OCI-LY1 (cell line): ENCODE measurements at regions not wholly inside any gene's neighbourhood (a gene's known extent, or its start where the extent isn't known, plus 50 kb on each side); places are given as distances from the start of the nearest gene placed in this dataset.

Experiments used
- EZH2 ChIP-seq: fragments of 200-600 bp; sonication (generic), shearing (Covaris generic); IDR thresholded peaks from 2 replicates; pipeline ENCODE4 v1.8.0; 2017; ENCODE audit warnings: borderline replicate concordance, mixed run types, mild to moderate bottlenecking, antibody characterized with exemption, low read length, moderate library complexity, mixed read lengths
- TF ChIP-seq, protein P1 (sequence below): fragments of 200-600 bp; sonication (generic), shearing (Covaris generic); IDR thresholded peaks from 2 replicates; pipeline ENCODE4 v1.5.1; 2017; ENCODE audit warnings: mild to moderate bottlenecking, antibody characterized with exemption, low read length, moderate library complexity, mixed read lengths

DNA sequence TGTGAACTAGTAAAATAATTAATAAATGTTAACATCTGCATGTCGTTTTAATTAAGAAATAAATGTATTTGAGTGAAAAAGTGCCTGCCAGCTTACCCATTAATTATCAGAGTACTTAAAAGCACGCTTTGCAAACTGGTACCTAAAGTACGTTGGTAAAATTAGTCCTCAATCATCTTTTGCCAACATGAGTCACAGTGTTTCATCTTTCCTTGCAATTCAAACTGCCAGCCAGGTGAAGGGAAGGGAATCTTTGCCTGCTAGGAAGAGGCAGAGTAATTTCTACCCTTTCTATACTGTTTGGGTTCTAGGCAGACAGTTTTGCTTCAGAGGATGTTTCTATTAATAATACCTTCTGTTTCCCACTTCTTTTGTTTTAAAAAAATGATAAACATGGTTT lies 57.2 kb upstream of the CNIH3 start:
- TF ChIP-seq, protein P1, sequence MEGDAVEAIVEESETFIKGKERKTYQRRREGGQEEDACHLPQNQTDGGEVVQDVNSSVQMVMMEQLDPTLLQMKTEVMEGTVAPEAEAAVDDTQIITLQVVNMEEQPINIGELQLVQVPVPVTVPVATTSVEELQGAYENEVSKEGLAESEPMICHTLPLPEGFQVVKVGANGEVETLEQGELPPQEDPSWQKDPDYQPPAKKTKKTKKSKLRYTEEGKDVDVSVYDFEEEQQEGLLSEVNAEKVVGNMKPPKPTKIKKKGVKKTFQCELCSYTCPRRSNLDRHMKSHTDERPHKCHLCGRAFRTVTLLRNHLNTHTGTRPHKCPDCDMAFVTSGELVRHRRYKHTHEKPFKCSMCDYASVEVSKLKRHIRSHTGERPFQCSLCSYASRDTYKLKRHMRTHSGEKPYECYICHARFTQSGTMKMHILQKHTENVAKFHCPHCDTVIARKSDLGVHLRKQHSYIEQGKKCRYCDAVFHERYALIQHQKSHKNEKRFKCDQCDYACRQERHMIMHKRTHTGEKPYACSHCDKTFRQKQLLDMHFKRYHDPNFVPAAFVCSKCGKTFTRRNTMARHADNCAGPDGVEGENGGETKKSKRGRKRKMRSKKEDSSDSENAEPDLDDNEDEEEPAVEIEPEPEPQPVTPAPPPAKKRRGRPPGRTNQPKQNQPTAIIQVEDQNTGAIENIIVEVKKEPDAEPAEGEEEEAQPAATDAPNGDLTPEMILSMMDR = no peak
- no peak for TF ChIP-seq EZH2
